PC-9 (cell line): ENCODE measurements at regions not wholly inside any gene's neighbourhood (a gene's known extent, or its start where the extent isn't known, plus 50 kb on each side); places are given as distances from the start of the nearest gene placed in this dataset.

Source experiments
- EZH2 ChIP-seq: fragments of 200-600 bp; sonication (generic); IDR thresholded peaks from 2 replicates; pipeline ENCODE4 v1.8.0; 2017; ENCODE audit warnings: antibody characterized with exemption, low read depth
- TF ChIP-seq, protein P1 (sequence below): fragments of 200-600 bp; sonication (generic); conservative IDR thresholded peaks from 2 replicates; pipeline ENCODE4 v1.6.1; 2017; ENCODE audit warnings: mixed run types, antibody characterized with exemption, mild to moderate bottlenecking, moderate library complexity

- TF ChIP-seq, protein P1, sequence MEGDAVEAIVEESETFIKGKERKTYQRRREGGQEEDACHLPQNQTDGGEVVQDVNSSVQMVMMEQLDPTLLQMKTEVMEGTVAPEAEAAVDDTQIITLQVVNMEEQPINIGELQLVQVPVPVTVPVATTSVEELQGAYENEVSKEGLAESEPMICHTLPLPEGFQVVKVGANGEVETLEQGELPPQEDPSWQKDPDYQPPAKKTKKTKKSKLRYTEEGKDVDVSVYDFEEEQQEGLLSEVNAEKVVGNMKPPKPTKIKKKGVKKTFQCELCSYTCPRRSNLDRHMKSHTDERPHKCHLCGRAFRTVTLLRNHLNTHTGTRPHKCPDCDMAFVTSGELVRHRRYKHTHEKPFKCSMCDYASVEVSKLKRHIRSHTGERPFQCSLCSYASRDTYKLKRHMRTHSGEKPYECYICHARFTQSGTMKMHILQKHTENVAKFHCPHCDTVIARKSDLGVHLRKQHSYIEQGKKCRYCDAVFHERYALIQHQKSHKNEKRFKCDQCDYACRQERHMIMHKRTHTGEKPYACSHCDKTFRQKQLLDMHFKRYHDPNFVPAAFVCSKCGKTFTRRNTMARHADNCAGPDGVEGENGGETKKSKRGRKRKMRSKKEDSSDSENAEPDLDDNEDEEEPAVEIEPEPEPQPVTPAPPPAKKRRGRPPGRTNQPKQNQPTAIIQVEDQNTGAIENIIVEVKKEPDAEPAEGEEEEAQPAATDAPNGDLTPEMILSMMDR = no peak
- TF ChIP-seq EZH2 = no peak
Observed at GRCh38 chr2:49693961-49694360, 539.6 kb upstream of the FSHR start.
